HepG2 (cell line): ENCODE measurements at regions not wholly inside any gene's neighbourhood (a gene's known extent, or its start where the extent isn't known, plus 50 kb on each side); places are given as distances from the start of the nearest gene placed in this dataset.

ENCODE experiments used
- ATAC-seq: fragments of 200-7000 bp; cut with Tn5 transposase; 3 replicates; pipeline ENCODE4 v1.9.1; 2020; ENCODE audit warnings: mild to moderate bottlenecking, moderate library complexity
- BruUV-seq: library from RNA; stranded (reverse); fragments of 400-500 nt; replicated peaks from 2 replicates; lab custom pipeline; 2021; lab: Mats Ljungman, UMichigan
- CTCF ChIA-PET: fragments of 300-600 bp; formaldehyde crosslinking; extraction: SDS; loops from one replicate; lab custom pipeline; 2021; ENCODE audit warnings: low total read pairs, inconsistent platforms, low intra/inter-chr PET ratio; lab: Yijun Ruan, JAX
- POLR2A ChIA-PET: fragments of 350-600 bp; sonication (Branson Sonifier 250); formaldehyde crosslinking; loops from one replicate; lab custom pipeline; 2020; ENCODE audit warnings: antibody characterized with exemption, inconsistent platforms; lab: Yijun Ruan, JAX
- DNase-seq: peaks from one replicate; pipeline ENCODE4 v3.0.0-alpha.2; 2015; ENCODE audit warnings: low spot score
- FAIRE-seq: peaks from 3 replicates; lab custom pipeline; 2011; peaks lifted over from hg19 to GRCh38; lab: Jason Lieb, UNC
- H2AFZ ChIP-seq: one replicate; pipeline ENCODE4 v1.6.1; 2011; ENCODE audit warnings: low read length, inconsistent platforms
- H3K27ac ChIP-seq: fragments of 300-600 bp; 3 replicates; pipeline ENCODE4 v1.8.0; 2011; ENCODE audit warnings: mixed run types, mild to moderate bottlenecking, mixed read lengths, low read length, inconsistent platforms; ENCODE audit not compliant: insufficient read depth; ENCODE audit errors: extremely low read length
- H3K27me3 ChIP-seq, 2 experiments: fragments of 200-600 bp in 1 of 2; 2 replicates in 1 of 2; 3 replicates in 1 of 2; pipeline versions ENCODE4 v1.6.0 to v1.8.0; 2011; ENCODE audit warnings: low read length in 2 of 2, mild to moderate bottlenecking in 2 of 2, moderate library complexity in 2 of 2, inconsistent platforms in 1 of 2; ENCODE audit not compliant: insufficient read depth in 2 of 2, control insufficient read depth in 1 of 2
- H3K36me3 ChIP-seq, 2 experiments: fragments of 200-600 bp in 1 of 2; replicated peaks in 1 of 2; 2 replicates in 1 of 2; 3 replicates in 1 of 2; pipeline versions ENCODE4 v1.5.1 to v1.8.0; 2011; ENCODE audit warnings: low read length in 2 of 2, inconsistent platforms in 1 of 2; ENCODE audit not compliant: insufficient read depth in 2 of 2, control insufficient read depth in 1 of 2
- H3K4me1 ChIP-seq: 2 replicates; pipeline ENCODE4 v1.5.1; 2012; ENCODE audit warnings: low read length, inconsistent platforms; ENCODE audit not compliant: insufficient read depth
- H3K4me2 ChIP-seq: 2 replicates; pipeline ENCODE4 v1.6.0; 2011; ENCODE audit warnings: low read depth, low read length, inconsistent platforms
- H3K4me3 ChIP-seq, 3 experiments: fragments of 200-600 bp in 1 of 3; sonication (generic), shearing (Covaris generic) in 1 of 3; replicated peaks in 1 of 3; 2 replicates each; pipeline ENCODE4 v1.5.1; 2011 to 2016; ENCODE audit warnings: low read length in 3 of 3, inconsistent platforms in 2 of 3, low read depth in 2 of 3, mild to moderate bottlenecking in 2 of 3, control low read depth in 1 of 3, mixed read lengths in 1 of 3; ENCODE audit not compliant: insufficient read depth in 1 of 3
- H3K79me2 ChIP-seq: one replicate; pipeline ENCODE4 v1.6.1; 2011; ENCODE audit warnings: low read length, inconsistent platforms; ENCODE audit not compliant: insufficient read depth
- H3K9ac ChIP-seq: 2 replicates; pipeline ENCODE4 v1.6.0; 2011; ENCODE audit warnings: mild to moderate bottlenecking, low read depth, low read length, inconsistent platforms; ENCODE audit not compliant: insufficient read depth
- H3K9me3 ChIP-seq: 2 replicates; pipeline ENCODE4 v1.5.1; 2012; ENCODE audit warnings: mild to moderate bottlenecking, low read length
- H4K20me1 ChIP-seq: 2 replicates; pipeline ENCODE4 v1.6.0; 2011; ENCODE audit warnings: inconsistent platforms, mild to moderate bottlenecking, low read length, moderate library complexity; ENCODE audit not compliant: insufficient read depth
- DNMT1 ChIP-seq: sonication (generic); formaldehyde crosslinking; IDR thresholded peaks from 2 replicates; pipeline ENCODE4 v1.5.1; 2020; ENCODE audit warnings: mild to moderate bottlenecking, missing genetic modification reagents
- HNF4G ChIP-seq, 2 experiments: sonication (generic) in 1 of 2; formaldehyde crosslinking in 1 of 2; IDR thresholded peaks; 2 replicates each; pipeline versions ENCODE4 v1.4.0 to v1.6.1; 2011 to 2020; ENCODE audit warnings: borderline replicate concordance in 2 of 2, low read depth in 2 of 2, mild to moderate bottlenecking in 2 of 2, low read length in 1 of 2, missing genetic modification reagents in 1 of 2, moderate library complexity in 1 of 2
- HNRNPLL ChIP-seq: fragments of 200-400 bp; formaldehyde crosslinking; IDR thresholded peaks from 2 replicates; pipeline ENCODE4 v1.6.1; 2017; ENCODE audit warnings: mild to moderate bottlenecking, low read depth, low read length; ENCODE audit not compliant: poor library complexity, severe bottlenecking
- NR2F2 ChIP-seq: IDR thresholded peaks from 2 replicates; pipeline ENCODE4 v1.6.1; 2012; ENCODE audit warnings: low read depth, inconsistent platforms, borderline replicate concordance
- ZNF547 ChIP-seq: sonication (generic); formaldehyde crosslinking; IDR thresholded peaks from 2 replicates; pipeline ENCODE4 v1.5.1; 2020; ENCODE audit warnings: mild to moderate bottlenecking, missing genetic modification reagents
- ZNF609 ChIP-seq: sonication (generic); formaldehyde crosslinking; IDR thresholded peaks from 2 replicates; pipeline ENCODE4 v1.4.0; 2020; ENCODE audit warnings: mild to moderate bottlenecking, missing genetic modification reagents, borderline replicate concordance
- ZNF713 ChIP-seq: sonication (generic); formaldehyde crosslinking; IDR thresholded peaks from 2 replicates; pipeline ENCODE4 v1.4.0; 2020; ENCODE audit warnings: mild to moderate bottlenecking, missing genetic modification reagents
- ZNF83 ChIP-seq: sonication (generic); formaldehyde crosslinking; IDR thresholded peaks from 2 replicates; pipeline ENCODE4 v1.4.0; 2020; ENCODE audit warnings: missing genetic modification reagents, mild to moderate bottlenecking, borderline replicate concordance
- WGBS: methylation state at CpG from one replicate; pipeline ENCODE4 v1.1.6; 2017; ENCODE audit warnings: low lambda C conversion rate; 5-methylcytosine and 5-hydroxymethylcytosine counted together
- in situ Hi-C: cut with HindIII; loops from 2 replicates; pipeline ENCODE4 v1.10.0; 2017; ENCODE audit warnings: low pct_unique_long_range_greater_than_20kb; ENCODE audit not compliant: extremely low pct_ligation_motif_present
- intact Hi-C: fragments of 100-400 bp; cut with micrococcal nuclease; formaldehyde crosslinking; loops from one replicate; pipeline ENCODE4 v1.10.0; 2022; ENCODE audit not compliant: unreplicated experiment

GRCh38 chr1:102726417-102726816 lies 381.9 kb downstream of the COL11A1 start:
- Histone ChIP-seq H3K36me3 (no peaks in the 10 kb centered on the region), H3K27ac (no peak overlapping the region), H2AFZ (no peak overlapping the region), H4K20me1 (no peaks in the 10 kb centered on the region), H3K27me3 (no peaks in the 10 kb centered on the region), H3K79me2 (no peaks in the 10 kb centered on the region), H3K4me2 (no peak overlapping the region), H3K4me3 (no peak overlapping the region), H3K9me3 (no peaks in the 10 kb centered on the region), H3K4me1 (no peaks in the 10 kb centered on the region), H3K9ac (no peak overlapping the region)
- intact Hi-C loops (no loop called here), in situ Hi-C loops (no loop called here)
- no peak for FAIRE-seq
- ChIA-PET CTCF (no interaction called here), POLR2A (no interaction called here)
- WGBS = 0% methylated on average over 1 of the region's 1 CpG
- BruUV-seq = no TSS peak
- no peak for DNase-seq
- no peak for TF ChIP-seq ZNF609 (CRISPR knock-in tag)
- TF ChIP-seq ZNF83 (CRISPR knock-in tag) = no peak
- no peak for TF ChIP-seq ZNF713 (CRISPR knock-in tag)
- no peak for TF ChIP-seq ZNF547 (CRISPR knock-in tag)
- TF ChIP-seq DNMT1 (CRISPR knock-in tag) = no peak
- TF ChIP-seq NR2F2 = no peak
- TF ChIP-seq HNF4G (IDR thresholded peaks at IDR 0.05; ENCODE audit: borderline replicate concordance, low read depth, low read length) = no peak
- TF ChIP-seq HNF4G (CRISPR knock-in tag; IDR thresholded peaks at IDR 0.05; ENCODE audit: borderline replicate concordance, low read depth) = no peak
- no peak for TF ChIP-seq HNRNPLL
- ATAC-seq = no peak
